ENCODE measurements at regions not wholly inside any gene's neighbourhood (a gene's known extent, or its start where the extent isn't known, plus 50 kb on each side); places are given as distances from the start of the nearest gene placed in this dataset.

GRCh38 chr9:11241779-11242178 is 629.0 kb upstream of the PTPRD start:
- no peak for TF ChIP-seq ZNF10 (tag by site-specific recombination; IDR thresholded peaks at IDR 0.05)
- no peak for TF ChIP-seq ZNF138 (tag by site-specific recombination; IDR thresholded peaks at IDR 0.05; ENCODE audit: borderline replicate concordance)
- no peak for TF ChIP-seq ZFP69B (tag by site-specific recombination; IDR thresholded peaks at IDR 0.05)
- TF ChIP-seq ZNF639 (tag by site-specific recombination; IDR thresholded peaks at IDR 0.05), result no peak
- TF ChIP-seq ZNF146 (tag by site-specific recombination; IDR thresholded peaks at IDR 0.05), result no peak

Data from HEK293 (cell line).